ENCODE measurements at regions not wholly inside any gene's neighbourhood (a gene's known extent, or its start where the extent isn't known, plus 50 kb on each side); places are given as distances from the start of the nearest gene placed in this dataset.

DNA sequence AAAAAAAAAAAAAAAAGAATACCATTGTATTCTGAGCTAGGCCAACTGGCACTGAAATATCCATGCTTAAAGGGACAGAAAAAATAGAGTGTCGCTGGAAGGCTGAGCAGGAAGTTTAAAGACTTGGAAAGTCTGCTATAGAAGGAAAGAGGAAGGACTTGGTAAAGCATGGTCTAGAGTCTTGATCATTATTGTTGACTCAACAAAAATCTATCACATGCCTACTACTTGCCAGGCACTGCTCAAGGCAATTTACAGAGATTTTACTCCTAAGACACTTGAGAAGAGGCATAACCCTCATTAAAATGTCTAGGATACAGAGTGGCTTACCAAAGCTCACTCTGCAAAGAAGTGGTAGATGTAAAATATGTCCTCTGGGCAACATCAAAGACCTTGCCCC is 324.0 kb upstream of the DAB1 start:
- no peak for TF ChIP-seq CTCF (IDR thresholded peaks at IDR 0.05)
- TF ChIP-seq POLR2A (IDR thresholded peaks at IDR 0.05): no peak

All from body of pancreas (tissue), 4 donors.